ENCODE measurements at regions not wholly inside any gene's neighbourhood (a gene's known extent, or its start where the extent isn't known, plus 50 kb on each side); places are given as distances from the start of the nearest gene placed in this dataset.
"Not testable (repeated sequence)": the region's sequence is repeated elsewhere in the genome, so short reads cannot be mapped to it uniquely, and the experiment has no call there.

DNA sequence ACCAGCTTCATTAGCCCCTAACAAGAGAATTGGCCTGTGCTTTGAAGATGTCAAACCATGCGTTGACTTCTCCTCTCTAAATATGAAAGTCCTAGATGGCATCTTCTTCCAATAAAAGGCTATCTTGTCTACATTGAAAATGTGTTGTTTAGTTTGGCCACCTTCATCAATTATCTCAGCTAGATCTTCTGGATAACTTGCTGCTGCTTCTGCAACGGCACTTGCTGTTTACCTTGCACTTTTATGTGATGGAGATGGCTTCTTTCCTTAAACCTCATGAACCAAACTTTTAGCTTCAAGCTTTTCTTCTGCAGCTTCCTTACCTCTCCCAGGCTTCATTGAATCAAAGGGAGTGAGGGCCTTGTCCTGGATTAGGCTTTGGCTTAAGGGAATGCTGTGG, 58.6 kb upstream of the CSNK1E start:
- POLR2A ChIA-PET: not testable (repeated sequence)
- CTCF ChIA-PET: interaction anchor here (0.6 kb wide), 1 partner anchor 36 kb away, joined by 3 read pairs; no protein-coding TSS in a partner anchor

DNA sequence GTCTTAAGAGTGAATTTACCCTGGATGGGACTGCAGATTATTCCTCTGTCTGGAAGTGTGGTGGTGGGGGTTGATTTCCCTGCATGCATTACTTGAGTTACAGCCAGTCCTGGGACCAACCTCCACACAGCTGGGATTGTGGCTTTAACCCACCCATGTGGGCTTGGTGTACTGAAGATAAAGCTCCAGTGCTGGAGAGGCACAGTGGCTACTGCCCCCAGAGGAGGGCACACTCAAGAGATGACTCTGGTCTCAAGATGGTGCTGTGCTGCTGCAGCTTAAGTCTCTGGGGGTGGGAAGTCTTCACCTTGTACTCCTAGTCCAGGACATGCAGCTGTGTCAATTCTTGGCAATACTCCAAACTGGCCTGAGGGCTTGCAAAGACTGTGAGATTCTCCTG, 57.8 kb upstream of the CSNK1E start:
- POLR2A ChIA-PET, CTCF ChIA-PET: not testable (repeated sequence)

DNA sequence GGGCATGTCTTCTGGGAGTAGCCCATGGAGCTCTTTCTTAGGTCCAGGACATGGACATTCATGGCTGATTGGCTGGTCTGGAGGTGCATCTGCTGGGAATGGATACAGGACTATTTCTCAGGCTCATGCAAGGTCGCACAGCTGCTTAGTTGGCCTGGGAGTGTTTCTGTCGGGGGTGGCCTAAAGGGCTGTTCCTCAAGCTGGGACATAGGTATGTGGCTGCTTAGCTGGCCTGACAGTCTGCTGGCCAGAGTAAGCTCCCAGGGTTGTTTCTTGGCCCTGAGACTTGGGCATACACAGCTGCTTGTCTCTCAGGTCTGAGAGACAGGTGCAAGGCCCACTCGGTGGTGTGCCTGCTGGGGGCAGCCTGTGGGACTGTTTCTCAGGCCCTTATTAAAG, 57.2 kb upstream of the CSNK1E start:
- CTCF ChIA-PET, POLR2A ChIA-PET: not testable (repeated sequence)

DNA sequence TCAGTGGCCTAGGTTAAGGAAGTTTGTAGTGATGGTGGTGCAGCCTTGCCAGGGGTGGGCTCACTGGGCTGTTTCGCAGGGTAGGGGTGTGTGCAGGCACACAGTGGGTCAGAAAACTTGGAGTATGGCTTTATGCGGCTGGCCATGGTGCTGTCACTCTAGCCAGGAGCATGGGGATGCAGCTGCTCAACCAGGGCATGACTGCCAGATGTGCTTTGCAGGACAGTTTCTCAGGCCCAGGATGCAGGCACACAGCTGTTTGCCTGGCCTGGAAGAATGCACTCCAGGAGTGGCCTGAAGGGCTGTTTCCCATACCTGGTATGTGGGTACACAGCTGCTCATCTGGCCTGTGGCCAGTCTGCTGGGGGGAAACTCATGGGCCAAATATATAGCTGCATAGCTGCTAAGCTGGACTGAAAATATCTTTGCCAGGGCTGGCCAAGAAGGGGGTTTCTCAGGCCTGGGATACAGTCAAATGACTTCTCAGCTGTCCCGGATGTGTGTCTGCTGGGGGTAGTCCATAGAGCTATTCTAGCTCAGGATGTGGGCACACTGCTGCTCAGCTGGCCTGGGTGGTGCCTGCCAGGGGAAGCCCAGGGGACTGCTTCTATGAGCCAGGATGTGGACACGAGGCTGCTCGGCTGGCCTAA, 56.7 kb upstream of the CSNK1E start:
- CTCF ChIA-PET, POLR2A ChIA-PET: not testable (repeated sequence)

DNA sequence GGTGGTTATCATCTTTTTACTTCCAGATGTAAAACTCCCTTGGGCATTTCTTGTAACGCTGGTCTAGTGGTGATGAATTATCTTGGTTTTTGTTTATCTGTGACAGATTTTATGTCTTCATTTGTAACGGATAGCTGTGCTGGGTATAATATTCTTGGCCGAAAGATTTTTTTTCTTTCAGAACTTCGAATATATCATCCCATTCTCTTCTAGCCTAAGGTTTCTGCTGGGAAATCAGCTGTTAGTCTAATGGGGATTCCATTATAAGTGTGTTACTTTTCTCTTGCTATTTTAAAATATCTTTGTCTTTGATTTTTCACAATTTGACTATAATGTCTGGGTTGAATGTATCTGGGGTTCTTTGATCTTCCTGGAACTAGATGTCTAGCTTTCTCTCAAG, 55.4 kb upstream of the CSNK1E start:
- POLR2A ChIA-PET, CTCF ChIA-PET: not testable (repeated sequence)

DNA sequence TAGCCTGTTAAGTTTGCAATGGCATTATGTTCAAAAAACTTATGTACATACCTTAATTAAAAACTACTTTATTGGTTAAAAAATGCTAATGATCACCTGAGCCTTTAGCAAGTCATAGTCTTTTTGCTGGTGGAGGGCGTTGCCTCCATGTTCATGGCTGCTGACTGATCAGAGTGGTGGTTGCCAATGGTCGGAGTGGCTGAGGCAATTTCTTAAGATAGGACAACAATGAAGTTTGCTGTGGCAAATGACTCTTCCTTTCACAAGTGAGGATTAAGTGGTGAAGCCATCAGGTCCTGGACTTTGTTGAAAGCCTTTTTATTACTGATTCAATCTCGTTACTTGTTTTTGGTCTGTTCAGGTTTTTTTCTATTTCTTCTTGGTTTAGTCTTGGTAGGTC, 53.3 kb upstream of the CSNK1E start:
- POLR2A ChIA-PET, CTCF ChIA-PET: not testable (repeated sequence)

DNA sequence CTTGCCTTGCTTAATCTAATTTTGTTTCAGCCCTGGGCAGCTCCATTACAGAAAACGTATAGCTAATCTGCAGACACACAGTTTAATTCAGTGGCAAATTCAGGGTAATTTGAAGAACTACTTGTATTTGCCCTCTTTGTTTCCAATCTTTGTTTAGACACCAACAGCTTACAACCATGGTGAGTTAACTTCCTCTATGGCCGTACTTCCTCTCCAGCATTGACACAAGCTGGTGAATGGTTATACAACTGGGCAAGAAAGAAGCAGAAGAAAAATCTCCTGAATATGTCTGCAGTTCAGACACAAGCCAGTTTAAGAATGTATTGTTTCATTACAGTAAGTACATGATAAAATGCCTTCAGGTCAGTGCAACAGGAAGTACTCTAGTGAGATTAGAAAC, 51.9 kb upstream of the CSNK1E start:
- CTCF ChIA-PET, POLR2A ChIA-PET: not testable (repeated sequence)
